Transverse colon (tissue), 4 donors: ENCODE measurements at regions not wholly inside any gene's neighbourhood (a gene's known extent, or its start where the extent isn't known, plus 50 kb on each side); places are given as distances from the start of the nearest gene placed in this dataset.

Experiments used
- DNase-seq: peaks from one replicate; pipeline ENCODE4 v3.0.0-alpha.2; 2019
- H3K27ac ChIP-seq, 4 donors: fragments of 200-600 bp; sonication (generic); 2 replicates each; pipeline ENCODE4 v1.5.1; 2016 to 2018; ENCODE audit warnings: inconsistent platforms in 4 of 4
- H3K27me3 ChIP-seq: fragments of 200-600 bp; sonication (generic); 2 replicates; pipeline ENCODE4 v1.5.1; 2017; ENCODE audit warnings: inconsistent platforms
- H3K36me3 ChIP-seq, 4 donors: fragments of 200-600 bp; sonication (generic); 2 replicates each; pipeline ENCODE4 v1.5.1; 2017 to 2019; ENCODE audit warnings: inconsistent platforms in 4 of 4
- H3K4me1 ChIP-seq, 4 donors: fragments of 200-600 bp; sonication (generic); 2 replicates each; pipeline ENCODE4 v1.5.1; 2017 to 2020; ENCODE audit warnings: inconsistent platforms in 4 of 4
- H3K4me3 ChIP-seq, 4 donors: fragments of 200-600 bp; sonication (generic); 1 replicate in 1 of 4; 2 replicates in 3 of 4; pipeline versions ENCODE4 v1.5.1 to v1.6.1; 2017 to 2019; ENCODE audit warnings: inconsistent platforms in 4 of 4
- H3K9me3 ChIP-seq, 2 donors: fragments of 200-600 bp; sonication (generic); 2 replicates each; pipeline ENCODE4 v1.5.1; 2017 to 2019; ENCODE audit warnings: inconsistent platforms in 2 of 2
- CTCF ChIP-seq, 5 experiments: fragments of 200-600 bp in 3 of 5; fragments of 450-650 bp in 2 of 5; sonication (generic) in 3 of 5; IDR thresholded peaks; 1 replicate in 2 of 5; 2 replicates in 3 of 5; pipeline ENCODE4 v1.5.1; 2016 to 2017; ENCODE audit warnings: antibody characterized with exemption in 5 of 5, inconsistent platforms in 3 of 5, mild to moderate bottlenecking in 2 of 5, moderate library complexity in 1 of 5
- EP300 ChIP-seq: sonication (generic); formaldehyde crosslinking; IDR thresholded peaks from one replicate; pipeline ENCODE4 v1.6.1; 2017; ENCODE audit warnings: antibody characterized with exemption, low read depth
- POLR2A ChIP-seq: fragments of 450-650 bp; IDR thresholded peaks from one replicate; pipeline ENCODE4 v1.6.1; 2016; ENCODE audit warnings: antibody characterized with exemption, mild to moderate bottlenecking, moderate library complexity
- POLR2AphosphoS5 ChIP-seq, 3 donors: sonication (generic); formaldehyde crosslinking; IDR thresholded peaks; one replicate each; pipeline ENCODE4 v1.6.1; 2016; ENCODE audit warnings: antibody characterized with exemption in 3 of 3
- WGBS, 2 donors: methylation state at CpG; one replicate each; pipeline ENCODE4 v1.1.5; 2018; ENCODE audit warnings: low coverage in 1 of 2; 5-methylcytosine and 5-hydroxymethylcytosine counted together
- in situ Hi-C, 4 donors: fragments of 200-750 bp; cut with MboI; loops; one replicate each; pipeline versions ENCODE4 v1.15.0 to v1.15.1; 2017; ENCODE audit warnings: low sequenced_read_pairs in 3 of 4, low pct_ligation_motif_present in 1 of 4, low pct_unique_long_range_greater_than_20kb in 1 of 4
- intact Hi-C: fragments of 100-400 bp; cut with DNase I; formaldehyde crosslinking; loops from one replicate; pipeline ENCODE4 v1.15.1; 2023; ENCODE audit warnings: low total_unique reads

DNA sequence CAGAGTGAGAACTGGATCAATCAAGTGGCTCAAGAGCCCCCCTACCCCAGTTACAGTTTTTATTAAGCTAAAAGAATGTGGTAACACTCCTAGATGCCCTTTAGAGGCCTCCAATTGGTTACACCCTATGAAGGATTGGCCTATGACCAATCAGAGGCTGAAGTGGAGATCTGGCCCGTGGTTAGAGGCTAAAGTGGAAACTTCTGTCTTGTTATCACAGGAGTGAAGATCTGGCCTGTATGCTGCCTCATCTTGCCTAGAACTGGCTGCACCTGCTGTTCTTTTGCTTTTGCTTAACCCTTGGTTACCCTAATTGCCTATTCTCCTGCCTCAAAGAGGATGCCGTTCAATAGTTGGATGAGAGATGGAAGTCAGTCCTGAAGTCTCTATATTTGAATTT lies 100.1 kb upstream of the MAP2 start:
- H3K27me3 ChIP-seq: no peaks in the 10 kb centered on the region
- WGBS, 2 donors: 70% methylated on average over 2 of the region's 2 CpGs; no CpG with 5 or more reads in 1 of the 2 donors
- DNase-seq: no peak
- intact Hi-C loops (no loop called here), in situ Hi-C loops (loop anchor here in 1 of 4 donors (25.0 kb wide), 1 partner anchor 889 kb away; no protein-coding TSS in a partner anchor)
- H3K4me3 ChIP-seq: no peak overlapping the region
- H3K4me1 ChIP-seq: no peaks in the 10 kb centered on the region
- H3K36me3 ChIP-seq: no peaks in the 10 kb centered on the region
- TF ChIP-seq POLR2AphosphoS5 (IDR thresholded peaks at IDR 0.05): no peak
- TF ChIP-seq CTCF (IDR thresholded peaks at IDR 0.05): no peak
- no peak for TF ChIP-seq EP300
- TF ChIP-seq POLR2A: no peak
- no peak overlapping the region for H3K27ac ChIP-seq
- no peaks in the 10 kb centered on the region for H3K9me3 ChIP-seq

DNA sequence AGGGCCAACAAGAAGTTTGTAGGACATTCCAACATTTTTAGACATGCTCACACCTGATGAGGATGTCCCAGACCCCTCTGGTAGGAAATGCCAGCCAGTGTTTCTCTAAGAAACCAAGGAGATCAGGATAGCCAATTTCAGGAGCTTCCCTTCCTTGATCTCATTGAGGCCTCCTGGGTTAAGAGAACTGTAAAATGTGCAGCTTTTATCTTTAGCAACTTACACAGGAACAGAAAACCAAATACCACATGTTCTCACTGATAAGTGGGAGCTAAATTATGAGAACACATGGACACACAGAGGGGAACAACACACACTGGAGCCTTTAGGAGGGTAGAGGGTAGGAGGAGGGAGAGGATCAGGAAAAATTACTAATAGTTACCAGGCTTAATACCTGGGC lies 99.6 kb upstream of the MAP2 start:
- in situ Hi-C loops (loop anchor here in 1 of 4 donors (25.0 kb wide), 1 partner anchor 888 kb away; no protein-coding TSS in a partner anchor), intact Hi-C loops (no loop called here)
- H3K4me1 ChIP-seq: no peaks in the 10 kb centered on the region
- no peaks in the 10 kb centered on the region for H3K9me3 ChIP-seq
- no peaks in the 10 kb centered on the region for H3K27me3 ChIP-seq
- no peaks in the 10 kb centered on the region for H3K36me3 ChIP-seq
- TF ChIP-seq CTCF (IDR thresholded peaks at IDR 0.05) (no peak), POLR2A (no peak), POLR2AphosphoS5 (IDR thresholded peaks at IDR 0.05) (no peak), EP300 (no peak)
- no peak overlapping the region for H3K4me3 ChIP-seq
- H3K27ac ChIP-seq: no peak overlapping the region
- no peak for DNase-seq

GRCh38 chr2:209331291-209331844 lies 92.5 kb upstream of the MAP2 start:
- intact Hi-C loops (no loop called here), in situ Hi-C loops (loop anchor here in 3 of 4 donors (25.0 kb wide), 2 partner anchors 256 to 881 kb away; no protein-coding TSS in a partner anchor)
- Histone ChIP-seq H3K4me3 (no peak overlapping the region), H3K4me1 (peaks cover 0 to 4% (median 0%) of the 10 kb centered on the region in 4 donors), H3K9me3 (no peaks in the 10 kb centered on the region), H3K27ac (no peak overlapping the region), H3K27me3 (no peaks in the 10 kb centered on the region), H3K36me3 (no peaks in the 10 kb centered on the region)
- TF ChIP-seq POLR2AphosphoS5 (IDR thresholded peaks at IDR 0.05) (no peak), POLR2A (no peak), CTCF (IDR thresholded peaks at IDR 0.05) (no peak), EP300 (no peak)
- DNase-seq: no peak
- 27 to 36% methylated on average over 1 of the region's 1 CpG for WGBS, 2 donors

DNA sequence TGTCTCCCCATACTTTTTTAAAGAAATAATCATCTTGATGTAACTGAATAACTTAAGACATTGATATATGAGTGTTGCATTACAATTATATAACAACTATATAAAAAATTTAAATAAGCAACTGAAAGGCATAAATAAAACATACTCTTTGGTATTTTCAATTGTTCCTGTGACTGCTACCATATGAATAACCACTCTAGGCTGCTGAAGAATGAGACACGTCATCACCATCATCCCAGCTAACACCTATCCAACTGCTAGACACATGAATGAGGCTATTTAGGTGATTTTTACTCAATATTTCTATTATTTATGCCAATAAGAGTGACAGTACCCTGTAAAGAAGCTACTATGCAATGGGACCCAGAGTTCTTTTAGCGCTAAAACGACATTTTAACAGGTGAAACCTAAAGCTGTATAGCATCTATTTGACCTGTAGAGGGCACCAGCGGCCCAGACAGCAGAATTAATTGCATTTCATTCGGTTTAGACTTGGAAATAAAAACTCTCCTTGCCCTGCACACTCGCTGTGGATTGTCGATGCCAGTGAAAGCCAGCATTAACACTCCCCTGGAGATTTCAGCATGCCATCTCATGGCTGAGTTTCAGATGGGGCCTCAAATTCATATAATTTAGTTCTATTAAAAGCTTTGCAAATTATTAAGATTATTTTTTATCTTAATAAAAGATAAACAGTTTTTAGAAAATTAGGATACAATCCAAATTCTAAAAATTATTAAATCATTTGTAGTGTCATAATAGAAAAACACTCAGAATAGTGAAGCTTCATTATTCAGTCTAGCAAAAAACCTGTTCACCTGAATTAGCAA lies 89.4 kb upstream of the MAP2 start:
- Histone ChIP-seq H3K27ac (no peak overlapping the region), H3K36me3 (no peaks in the 10 kb centered on the region), H3K4me1 (peaks cover 0 to 4% (median 0%) of the 10 kb centered on the region in 4 donors), H3K9me3 (no peaks in the 10 kb centered on the region), H3K4me3 (no peak overlapping the region), H3K27me3 (no peaks in the 10 kb centered on the region)
- TF ChIP-seq POLR2AphosphoS5 (IDR thresholded peaks at IDR 0.05) (no peak), CTCF (IDR thresholded peaks at IDR 0.05) (peak; percentile 54 to 79 (median 75))
- intact Hi-C loops (no loop called here), in situ Hi-C loops (loop anchor here in 3 of 4 donors (25.0 kb wide), 2 partner anchors 253 to 878 kb away; no protein-coding TSS in a partner anchor)
- DNase-seq: peak; percentile 16
- WGBS, 2 donors: 8 to 10% methylated on average over 7 of the region's 7 CpGs
